ENCODE measurements at regions not wholly inside any gene's neighbourhood (a gene's known extent, or its start where the extent isn't known, plus 50 kb on each side); places are given as distances from the start of the nearest gene placed in this dataset.
"Not testable (repeated sequence)": the region's sequence is repeated elsewhere in the genome, so short reads cannot be mapped to it uniquely, and the experiment has no call there.

- DNase-seq (ENCODE audit: low read depth in 2 of 2): no peak
Measured at GRCh38 chr1:244322181-244322580, 129.5 kb downstream of the ADSS2 start.

- DNase-seq (ENCODE audit: low read depth in 2 of 2): no peak
Measured at GRCh38 chr1:244322791-244323521, 128.8 kb downstream of the ADSS2 start.

GRCh38 chr1:244324176-244324883 lies 127.4 kb downstream of the ADSS2 start:
- no peak for DNase-seq (ENCODE audit: low read depth in 2 of 2)

GRCh38 chr1:244325056-244325758 lies 126.5 kb downstream of the ADSS2 start:
- DNase-seq (ENCODE audit: low read depth in 2 of 2): no peak

- DNase-seq (ENCODE audit: low read depth in 2 of 2): no peak
Measured at GRCh38 chr1:244326757-244327156, 125.0 kb downstream of the ADSS2 start.

- DNase-seq (ENCODE audit: low read depth in 2 of 2): no peak
Measured at GRCh38 chr1:244327533-244327932, 124.2 kb downstream of the ADSS2 start.

- no peak for DNase-seq (ENCODE audit: low read depth in 2 of 2)
Measured at GRCh38 chr1:244328476-244328875, 123.2 kb downstream of the ADSS2 start.

GRCh38 chr1:244329591-244330317 lies 122.0 kb downstream of the ADSS2 start:
- no peak for DNase-seq (ENCODE audit: low read depth in 2 of 2)

GRCh38 chr1:244330318-244330625 lies 121.4 kb downstream of the ADSS2 start:
- no peak for DNase-seq (ENCODE audit: low read depth in 2 of 2)

- DNase-seq (ENCODE audit: low read depth in 2 of 2): not testable (repeated sequence)
Measured at GRCh38 chr1:244332761-244333160, 118.9 kb downstream of the ADSS2 start.

GRCh38 chr1:244334315-244334714 lies 117.4 kb downstream of the ADSS2 start:
- DNase-seq (ENCODE audit: low read depth in 2 of 2): not testable (repeated sequence)

GRCh38 chr1:244334842-244335241 lies 116.9 kb downstream of the ADSS2 start:
- DNase-seq (ENCODE audit: low read depth in 2 of 2): not testable (repeated sequence)

GRCh38 chr1:244335456-244335855 lies 116.3 kb downstream of the ADSS2 start:
- no peak for DNase-seq (ENCODE audit: low read depth in 2 of 2)

GRCh38 chr1:244336232-244336899 lies 115.3 kb downstream of the ADSS2 start:
- no peak for DNase-seq (ENCODE audit: low read depth in 2 of 2)

- DNase-seq (ENCODE audit: low read depth in 2 of 2): no peak
Measured at GRCh38 chr1:244337839-244338238, 113.9 kb downstream of the ADSS2 start.

GRCh38 chr1:244339073-244339692 lies 112.5 kb downstream of the ADSS2 start:
- no peak for DNase-seq (ENCODE audit: low read depth in 2 of 2)

- no peak for DNase-seq (ENCODE audit: low read depth in 2 of 2)
Measured at GRCh38 chr1:244339776-244340175, 111.9 kb downstream of the ADSS2 start.

GRCh38 chr1:244340396-244340795 lies 111.3 kb downstream of the ADSS2 start:
- no peak for DNase-seq (ENCODE audit: low read depth in 2 of 2)

- no peak for DNase-seq (ENCODE audit: low read depth in 2 of 2)
Measured at GRCh38 chr1:244341455-244342450, 110.0 kb downstream of the ADSS2 start.

- DNase-seq (ENCODE audit: low read depth in 2 of 2): no peak
Measured at GRCh38 chr1:244344001-244344400, 107.7 kb downstream of the ADSS2 start.

Measured in stimulated activated CD4-positive, alpha-beta T cell treated with anti-CD3 and anti-CD28 coated beads, Interleukin-12 subunit alpha, Interleukin-12 subunit beta, amount 100 ng/mL, for 24 hours (primary cell).